HepG2 (cell line): ENCODE measurements at regions not wholly inside any gene's neighbourhood (a gene's known extent, or its start where the extent isn't known, plus 50 kb on each side); places are given as distances from the start of the nearest gene placed in this dataset.

Experiments used
- ATAC-seq: fragments of 200-7000 bp; cut with Tn5 transposase; 3 replicates; pipeline ENCODE4 v1.9.1; 2020; ENCODE audit warnings: mild to moderate bottlenecking, moderate library complexity
- BruUV-seq: library from RNA; stranded (reverse); fragments of 400-500 nt; replicated peaks from 2 replicates; lab custom pipeline; 2021; lab: Mats Ljungman, UMichigan
- CTCF ChIA-PET: fragments of 300-600 bp; formaldehyde crosslinking; extraction: SDS; loops from one replicate; lab custom pipeline; 2021; ENCODE audit warnings: low total read pairs, inconsistent platforms, low intra/inter-chr PET ratio; lab: Yijun Ruan, JAX
- POLR2A ChIA-PET: fragments of 350-600 bp; sonication (Branson Sonifier 250); formaldehyde crosslinking; loops from one replicate; lab custom pipeline; 2020; ENCODE audit warnings: antibody characterized with exemption, inconsistent platforms; lab: Yijun Ruan, JAX
- DNase-seq: peaks from one replicate; pipeline ENCODE4 v3.0.0-alpha.2; 2015; ENCODE audit warnings: low spot score
- FAIRE-seq: peaks from 3 replicates; lab custom pipeline; 2011; peaks lifted over from hg19 to GRCh38; lab: Jason Lieb, UNC
- H2AFZ ChIP-seq: one replicate; pipeline ENCODE4 v1.6.1; 2011; ENCODE audit warnings: low read length, inconsistent platforms
- H3K27ac ChIP-seq: fragments of 300-600 bp; 3 replicates; pipeline ENCODE4 v1.8.0; 2011; ENCODE audit warnings: mixed run types, mild to moderate bottlenecking, mixed read lengths, low read length, inconsistent platforms; ENCODE audit not compliant: insufficient read depth; ENCODE audit errors: extremely low read length
- H3K27me3 ChIP-seq, 2 experiments: fragments of 200-600 bp in 1 of 2; 2 replicates in 1 of 2; 3 replicates in 1 of 2; pipeline versions ENCODE4 v1.6.0 to v1.8.0; 2011; ENCODE audit warnings: low read length in 2 of 2, mild to moderate bottlenecking in 2 of 2, moderate library complexity in 2 of 2, inconsistent platforms in 1 of 2; ENCODE audit not compliant: insufficient read depth in 2 of 2, control insufficient read depth in 1 of 2
- H3K36me3 ChIP-seq, 2 experiments: fragments of 200-600 bp in 1 of 2; replicated peaks in 1 of 2; 2 replicates in 1 of 2; 3 replicates in 1 of 2; pipeline versions ENCODE4 v1.5.1 to v1.8.0; 2011; ENCODE audit warnings: low read length in 2 of 2, inconsistent platforms in 1 of 2; ENCODE audit not compliant: insufficient read depth in 2 of 2, control insufficient read depth in 1 of 2
- H3K4me1 ChIP-seq: 2 replicates; pipeline ENCODE4 v1.5.1; 2012; ENCODE audit warnings: low read length, inconsistent platforms; ENCODE audit not compliant: insufficient read depth
- H3K4me2 ChIP-seq: 2 replicates; pipeline ENCODE4 v1.6.0; 2011; ENCODE audit warnings: low read depth, low read length, inconsistent platforms
- H3K4me3 ChIP-seq, 3 experiments: fragments of 200-600 bp in 1 of 3; sonication (generic), shearing (Covaris generic) in 1 of 3; replicated peaks in 1 of 3; 2 replicates each; pipeline ENCODE4 v1.5.1; 2011 to 2016; ENCODE audit warnings: low read length in 3 of 3, inconsistent platforms in 2 of 3, low read depth in 2 of 3, mild to moderate bottlenecking in 2 of 3, control low read depth in 1 of 3, mixed read lengths in 1 of 3; ENCODE audit not compliant: insufficient read depth in 1 of 3
- H3K79me2 ChIP-seq: one replicate; pipeline ENCODE4 v1.6.1; 2011; ENCODE audit warnings: low read length, inconsistent platforms; ENCODE audit not compliant: insufficient read depth
- H3K9ac ChIP-seq: 2 replicates; pipeline ENCODE4 v1.6.0; 2011; ENCODE audit warnings: mild to moderate bottlenecking, low read depth, low read length, inconsistent platforms; ENCODE audit not compliant: insufficient read depth
- H3K9me3 ChIP-seq: 2 replicates; pipeline ENCODE4 v1.5.1; 2012; ENCODE audit warnings: mild to moderate bottlenecking, low read length
- H4K20me1 ChIP-seq: 2 replicates; pipeline ENCODE4 v1.6.0; 2011; ENCODE audit warnings: inconsistent platforms, mild to moderate bottlenecking, low read length, moderate library complexity; ENCODE audit not compliant: insufficient read depth
- KLF12 ChIP-seq: sonication (generic); formaldehyde crosslinking; IDR thresholded peaks from 2 replicates; pipeline ENCODE4 v1.4.0; 2020; ENCODE audit warnings: missing genetic modification reagents, borderline replicate concordance
- KLF6 ChIP-seq: IDR thresholded peaks from 2 replicates; pipeline ENCODE4 v1.8.0; 2016; ENCODE audit warnings: missing biosample characterization, missing genetic modification reagents
- TCF7L2 ChIP-seq: IDR thresholded peaks from 2 replicates; pipeline ENCODE4 v1.6.1; 2011; ENCODE audit warnings: mild to moderate bottlenecking, low read depth, low read length, moderate library complexity
- TFAP4 ChIP-seq: sonication (generic); IDR thresholded peaks from 2 replicates; pipeline ENCODE4 v1.6.1; 2016; ENCODE audit warnings: low read depth, borderline replicate concordance
- TFDP1 ChIP-seq: IDR thresholded peaks from 2 replicates; pipeline ENCODE4 v1.6.1; 2016; ENCODE audit warnings: missing compliant biosample characterization, missing genetic modification reagents, borderline replicate concordance
- ZFP36 ChIP-seq: fragments of 150-350 bp; IDR thresholded peaks from 2 replicates; pipeline ENCODE4 v1.6.1; 2018; ENCODE audit warnings: borderline replicate concordance, low read length, low read depth; ENCODE audit not compliant: partially characterized antibody
- ZNF263 ChIP-seq: sonication (generic); formaldehyde crosslinking; IDR thresholded peaks from 2 replicates; pipeline ENCODE4 v1.4.0; 2020; ENCODE audit warnings: missing genetic modification reagents
- ZNF44 ChIP-seq: sonication (generic); formaldehyde crosslinking; IDR thresholded peaks from 2 replicates; pipeline ENCODE4 v1.5.1; 2020; ENCODE audit warnings: mild to moderate bottlenecking, missing genetic modification reagents
- ZNF441 ChIP-seq: sonication (generic); formaldehyde crosslinking; IDR thresholded peaks from 2 replicates; pipeline ENCODE4 v1.7.0; 2021; ENCODE audit warnings: missing genetic modification reagents, borderline replicate concordance
- ZNF552 ChIP-seq: sonication (generic); formaldehyde crosslinking; IDR thresholded peaks from 2 replicates; pipeline ENCODE4 v1.9.0; 2022; ENCODE audit warnings: missing genetic modification reagents, mild to moderate bottlenecking, borderline replicate concordance
- ZNF615 ChIP-seq: sonication (generic); formaldehyde crosslinking; IDR thresholded peaks from 2 replicates; pipeline ENCODE4 v1.5.0; 2020; ENCODE audit warnings: mild to moderate bottlenecking, missing genetic modification reagents, borderline replicate concordance
- ZNF670 ChIP-seq: sonication (generic); formaldehyde crosslinking; IDR thresholded peaks from 2 replicates; pipeline ENCODE4 v1.8.0; 2022; ENCODE audit warnings: mild to moderate bottlenecking, missing genetic modification reagents, borderline replicate concordance
- ZNF713 ChIP-seq: sonication (generic); formaldehyde crosslinking; IDR thresholded peaks from 2 replicates; pipeline ENCODE4 v1.4.0; 2020; ENCODE audit warnings: mild to moderate bottlenecking, missing genetic modification reagents
- ZNF788 ChIP-seq: sonication (generic); formaldehyde crosslinking; IDR thresholded peaks from 2 replicates; pipeline ENCODE4 v1.5.0; 2020; ENCODE audit warnings: mild to moderate bottlenecking, missing genetic modification reagents, borderline replicate concordance
- ZSCAN22 ChIP-seq: sonication (generic); formaldehyde crosslinking; IDR thresholded peaks from 2 replicates; pipeline ENCODE4 v1.4.0; 2020; ENCODE audit warnings: mild to moderate bottlenecking, missing genetic modification reagents
- WGBS: methylation state at CpG from one replicate; pipeline ENCODE4 v1.1.6; 2017; ENCODE audit warnings: low lambda C conversion rate; 5-methylcytosine and 5-hydroxymethylcytosine counted together
- in situ Hi-C: cut with HindIII; loops from 2 replicates; pipeline ENCODE4 v1.10.0; 2017; ENCODE audit warnings: low pct_unique_long_range_greater_than_20kb; ENCODE audit not compliant: extremely low pct_ligation_motif_present
- intact Hi-C: fragments of 100-400 bp; cut with micrococcal nuclease; formaldehyde crosslinking; loops from one replicate; pipeline ENCODE4 v1.10.0; 2022; ENCODE audit not compliant: unreplicated experiment
- TF ChIP-seq, protein P1 (sequence below): sonication (generic); formaldehyde crosslinking; IDR thresholded peaks from 2 replicates; pipeline ENCODE4 v1.9.0; 2022; ENCODE audit warnings: missing genetic modification reagents, mild to moderate bottlenecking, borderline replicate concordance
- TF ChIP-seq, protein P2 (sequence below): IDR thresholded peaks from 2 replicates; pipeline ENCODE4 v1.6.1; 2012; ENCODE audit warnings: low read length, improper control_type of control experiment

- H4K20me1 ChIP-seq, result no peaks in the 10 kb centered on the region
- H3K79me2 ChIP-seq, result no peaks in the 10 kb centered on the region
- intact Hi-C loops, result no loop called here
- no peak for FAIRE-seq
- H3K9me3 ChIP-seq, result no peaks in the 10 kb centered on the region
- WGBS, result 0% methylated on average over 2 of the region's 2 CpGs
- BruUV-seq, result no TSS peak
- no peak overlapping the region for H3K27ac ChIP-seq
- no peak for TF ChIP-seq ZFP36
- TF ChIP-seq TCF7L2, result no peak
- no peak for TF ChIP-seq ZNF713
- no peak for TF ChIP-seq KLF6
- no peak for TF ChIP-seq ZNF670 (CRISPR knock-in tag)
- no peak for TF ChIP-seq ZNF788 (CRISPR knock-in tag)
- TF ChIP-seq ZSCAN22 (CRISPR knock-in tag), result no peak
- no peak for TF ChIP-seq TFAP4
- TF ChIP-seq ZNF263, result no peak
- no peak for TF ChIP-seq ZNF441
- TF ChIP-seq, protein P1, sequence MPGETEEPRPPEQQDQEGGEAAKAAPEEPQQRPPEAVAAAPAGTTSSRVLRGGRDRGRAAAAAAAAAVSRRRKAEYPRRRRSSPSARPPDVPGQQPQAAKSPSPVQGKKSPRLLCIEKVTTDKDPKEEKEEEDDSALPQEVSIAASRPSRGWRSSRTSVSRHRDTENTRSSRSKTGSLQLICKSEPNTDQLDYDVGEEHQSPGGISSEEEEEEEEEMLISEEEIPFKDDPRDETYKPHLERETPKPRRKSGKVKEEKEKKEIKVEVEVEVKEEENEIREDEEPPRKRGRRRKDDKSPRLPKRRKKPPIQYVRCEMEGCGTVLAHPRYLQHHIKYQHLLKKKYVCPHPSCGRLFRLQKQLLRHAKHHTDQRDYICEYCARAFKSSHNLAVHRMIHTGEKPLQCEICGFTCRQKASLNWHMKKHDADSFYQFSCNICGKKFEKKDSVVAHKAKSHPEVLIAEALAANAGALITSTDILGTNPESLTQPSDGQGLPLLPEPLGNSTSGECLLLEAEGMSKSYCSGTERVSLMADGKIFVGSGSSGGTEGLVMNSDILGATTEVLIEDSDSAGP (CRISPR knock-in tag), result no peak
- TF ChIP-seq TFDP1 (CRISPR knock-in tag), result no peak
- TF ChIP-seq ZNF44 (CRISPR knock-in tag), result no peak
- TF ChIP-seq ZNF615, result no peak
- TF ChIP-seq, protein P2, sequence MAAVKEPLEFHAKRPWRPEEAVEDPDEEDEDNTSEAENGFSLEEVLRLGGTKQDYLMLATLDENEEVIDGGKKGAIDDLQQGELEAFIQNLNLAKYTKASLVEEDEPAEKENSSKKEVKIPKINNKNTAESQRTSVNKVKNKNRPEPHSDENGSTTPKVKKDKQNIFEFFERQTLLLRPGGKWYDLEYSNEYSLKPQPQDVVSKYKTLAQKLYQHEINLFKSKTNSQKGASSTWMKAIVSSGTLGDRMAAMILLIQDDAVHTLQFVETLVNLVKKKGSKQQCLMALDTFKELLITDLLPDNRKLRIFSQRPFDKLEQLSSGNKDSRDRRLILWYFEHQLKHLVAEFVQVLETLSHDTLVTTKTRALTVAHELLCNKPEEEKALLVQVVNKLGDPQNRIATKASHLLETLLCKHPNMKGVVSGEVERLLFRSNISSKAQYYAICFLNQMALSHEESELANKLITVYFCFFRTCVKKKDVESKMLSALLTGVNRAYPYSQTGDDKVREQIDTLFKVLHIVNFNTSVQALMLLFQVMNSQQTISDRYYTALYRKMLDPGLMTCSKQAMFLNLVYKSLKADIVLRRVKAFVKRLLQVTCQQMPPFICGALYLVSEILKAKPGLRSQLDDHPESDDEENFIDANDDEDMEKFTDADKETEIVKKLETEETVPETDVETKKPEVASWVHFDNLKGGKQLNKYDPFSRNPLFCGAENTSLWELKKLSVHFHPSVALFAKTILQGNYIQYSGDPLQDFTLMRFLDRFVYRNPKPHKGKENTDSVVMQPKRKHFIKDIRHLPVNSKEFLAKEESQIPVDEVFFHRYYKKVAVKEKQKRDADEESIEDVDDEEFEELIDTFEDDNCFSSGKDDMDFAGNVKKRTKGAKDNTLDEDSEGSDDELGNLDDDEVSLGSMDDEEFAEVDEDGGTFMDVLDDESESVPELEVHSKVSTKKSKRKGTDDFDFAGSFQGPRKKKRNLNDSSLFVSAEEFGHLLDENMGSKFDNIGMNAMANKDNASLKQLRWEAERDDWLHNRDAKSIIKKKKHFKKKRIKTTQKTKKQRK, result no peak
- no peak for TF ChIP-seq KLF12 (CRISPR knock-in tag)
- no peak for TF ChIP-seq ZNF552 (CRISPR knock-in tag)
- in situ Hi-C loops, result no loop called here
- no peak for ATAC-seq
- no peaks in the 10 kb centered on the region for H3K4me1 ChIP-seq
- no peak overlapping the region for H3K4me2 ChIP-seq
- H3K27me3 ChIP-seq, result no peaks in the 10 kb centered on the region
- no peak for DNase-seq
- H3K4me3 ChIP-seq, result no peak overlapping the region
- H2AFZ ChIP-seq, result no peak overlapping the region
- ChIA-PET CTCF (no interaction called here), POLR2A (no interaction called here)
- H3K36me3 ChIP-seq, result no peaks in the 10 kb centered on the region
- H3K9ac ChIP-seq, result no peak overlapping the region
These were observed 426.6 kb downstream of the OMA1 start for GRCh38 chr1:58119971-58120370.
